CD4-positive, alpha-beta T cell treated with Interleukin-21 for 1 hour (primary cell): ENCODE measurements at regions not wholly inside any gene's neighbourhood (a gene's known extent, or its start where the extent isn't known, plus 50 kb on each side); places are given as distances from the start of the nearest gene placed in this dataset.
"Not testable (repeated sequence)": the region's sequence is repeated elsewhere in the genome, so short reads cannot be mapped to it uniquely, and the experiment has no call there.

Experiments
- DNase-seq: peaks from one replicate; pipeline ENCODE4 v3.0.0-alpha.2; 2020

DNA sequence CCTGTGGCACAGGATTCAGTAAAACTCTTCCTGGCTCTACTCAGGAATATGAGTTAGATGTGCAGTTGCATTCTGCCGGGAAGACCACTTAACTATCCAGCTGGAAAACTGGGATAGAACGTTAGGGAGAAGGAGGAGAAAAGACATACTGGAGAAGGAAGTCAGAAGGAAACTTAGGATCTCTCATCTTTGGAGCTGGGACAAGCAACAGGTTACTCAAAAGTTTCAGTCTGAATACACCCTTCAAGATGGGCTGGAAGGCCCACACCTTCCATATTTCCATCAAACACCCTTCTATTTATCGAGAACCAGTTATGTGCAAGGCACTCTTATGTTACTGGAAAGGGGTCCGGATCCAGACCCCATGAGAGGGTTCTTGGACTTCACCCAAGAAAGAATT lies 440.4 kb upstream of the NRP1 start:
- no peak for DNase-seq

DNA sequence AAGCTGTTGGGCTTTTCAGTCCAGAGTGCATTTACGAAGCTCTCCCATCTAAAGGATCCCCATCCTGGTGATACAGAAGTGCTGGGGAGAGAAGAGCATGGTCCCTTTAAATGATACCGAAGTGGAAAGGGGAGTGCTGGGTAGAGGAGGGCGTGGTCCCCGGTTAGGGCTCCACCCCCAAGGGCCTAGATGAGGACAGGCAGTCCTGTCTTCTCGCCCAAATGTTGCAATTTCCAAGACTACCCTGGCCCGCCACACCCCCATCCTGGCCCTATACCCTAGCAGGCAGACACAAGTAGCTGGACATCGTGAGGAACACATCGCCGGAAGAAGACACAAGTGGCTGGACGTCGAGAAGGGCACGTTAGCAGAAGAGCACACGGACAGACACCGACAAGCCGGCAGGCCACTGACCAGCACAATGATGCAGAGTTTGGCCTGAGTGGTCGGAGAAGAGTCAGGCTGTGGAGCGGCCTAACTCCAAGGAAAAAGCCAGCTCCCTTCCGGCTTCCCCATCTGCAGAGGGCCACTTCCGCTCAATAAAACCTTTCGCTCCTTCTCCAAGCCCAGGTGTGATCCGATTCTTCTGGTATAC lies 439.5 kb upstream of the NRP1 start:
- no peak for DNase-seq

DNA sequence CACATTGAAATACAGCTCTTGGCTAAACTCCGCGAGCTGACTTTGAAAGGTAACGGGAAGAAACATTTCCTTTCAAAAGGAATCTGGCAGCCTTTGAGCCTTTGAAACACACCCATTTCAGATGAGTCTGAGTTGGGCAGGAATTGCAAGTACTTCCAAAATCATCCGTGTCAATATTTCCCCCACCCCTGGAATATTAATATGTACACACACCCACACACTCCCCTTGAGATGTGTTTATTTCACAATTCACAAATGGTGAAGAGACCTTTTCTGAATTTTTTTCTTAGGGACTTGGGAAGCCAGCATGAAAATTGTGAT lies 438.7 kb upstream of the NRP1 start:
- no peak for DNase-seq

DNA sequence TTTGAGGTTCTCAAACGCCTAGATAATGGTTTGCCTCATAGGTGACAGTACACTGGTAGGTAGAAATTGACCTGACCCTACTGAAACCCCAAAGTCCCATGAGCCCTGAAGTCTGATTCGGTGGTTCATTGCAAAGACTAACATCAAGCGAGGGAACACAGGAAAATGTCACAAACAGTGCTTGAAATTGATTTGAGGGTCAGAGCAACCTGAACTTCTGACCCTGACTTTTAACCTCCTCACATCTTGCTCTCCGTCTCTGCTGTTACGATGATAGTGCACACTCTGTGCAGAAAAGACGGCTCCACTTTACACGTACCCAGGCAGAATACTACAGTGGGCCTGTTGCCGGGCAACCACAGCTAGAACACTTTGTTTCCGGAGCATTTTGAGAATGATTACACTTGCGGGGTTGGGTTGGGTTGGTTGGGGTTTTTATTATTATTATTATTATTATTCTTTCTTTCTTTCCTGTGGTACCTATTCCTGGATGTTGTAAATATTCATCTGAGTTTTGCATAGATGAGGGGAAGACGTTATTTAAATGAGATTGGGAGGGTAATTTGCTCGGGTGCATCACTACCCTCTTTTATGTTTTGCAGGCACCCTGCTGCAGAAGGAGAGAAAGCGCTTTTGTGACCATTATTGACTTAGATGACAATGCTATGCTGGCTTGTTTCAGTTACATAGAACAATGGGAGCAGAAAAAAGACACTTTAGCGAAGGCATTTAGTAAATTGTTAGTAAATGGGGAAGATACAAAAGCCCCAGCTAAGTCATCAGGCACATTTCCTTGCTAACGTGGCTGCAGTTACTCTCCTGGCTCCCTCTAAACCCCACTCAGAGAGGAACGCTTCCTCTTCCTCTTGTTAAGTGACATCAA lies 438.1 kb upstream of the NRP1 start:
- no peak for DNase-seq

DNA sequence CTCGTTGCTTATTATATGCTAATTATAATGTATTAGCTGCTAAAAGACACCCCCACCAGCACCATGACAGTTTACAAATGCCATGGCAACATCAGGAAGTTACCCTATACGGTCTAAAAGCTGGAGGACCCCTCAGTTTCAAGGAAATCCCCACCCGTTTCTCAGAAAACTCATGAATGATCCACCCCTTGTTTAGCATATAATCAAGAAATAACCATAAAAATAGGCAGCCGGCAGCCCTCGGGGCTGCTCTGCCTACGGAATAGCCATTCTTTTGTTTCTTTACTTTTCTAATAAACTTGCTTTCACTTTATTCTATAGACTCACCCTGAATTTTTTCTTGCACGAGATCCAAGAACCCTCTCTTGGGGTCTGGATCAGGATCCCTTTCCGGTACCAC lies 437.4 kb upstream of the NRP1 start:
- not testable (repeated sequence) for DNase-seq

DNA sequence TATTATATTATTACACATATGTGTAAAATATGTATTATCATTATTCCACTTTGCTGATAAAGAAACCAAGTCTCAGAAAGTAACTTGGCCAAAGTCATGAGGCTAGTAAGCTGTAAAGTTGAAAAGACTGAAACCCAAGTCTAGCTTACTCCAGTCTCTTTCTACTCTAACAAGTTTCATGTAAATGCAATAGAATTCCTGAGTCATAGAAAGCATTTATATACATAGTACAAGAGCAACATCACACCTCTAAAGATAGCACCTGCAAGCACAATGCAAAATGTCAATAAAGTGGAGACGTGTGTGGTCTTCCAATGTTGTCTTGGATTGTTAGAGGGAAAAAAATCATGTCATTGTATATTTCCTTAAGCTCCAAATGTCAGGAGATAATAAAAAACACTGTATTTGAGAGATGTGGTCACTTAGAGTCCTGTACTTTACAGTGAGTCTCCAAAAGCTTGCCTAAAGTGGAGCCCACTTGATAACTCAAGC lies 430.3 kb upstream of the NRP1 start:
- DNase-seq, result no peak

DNA sequence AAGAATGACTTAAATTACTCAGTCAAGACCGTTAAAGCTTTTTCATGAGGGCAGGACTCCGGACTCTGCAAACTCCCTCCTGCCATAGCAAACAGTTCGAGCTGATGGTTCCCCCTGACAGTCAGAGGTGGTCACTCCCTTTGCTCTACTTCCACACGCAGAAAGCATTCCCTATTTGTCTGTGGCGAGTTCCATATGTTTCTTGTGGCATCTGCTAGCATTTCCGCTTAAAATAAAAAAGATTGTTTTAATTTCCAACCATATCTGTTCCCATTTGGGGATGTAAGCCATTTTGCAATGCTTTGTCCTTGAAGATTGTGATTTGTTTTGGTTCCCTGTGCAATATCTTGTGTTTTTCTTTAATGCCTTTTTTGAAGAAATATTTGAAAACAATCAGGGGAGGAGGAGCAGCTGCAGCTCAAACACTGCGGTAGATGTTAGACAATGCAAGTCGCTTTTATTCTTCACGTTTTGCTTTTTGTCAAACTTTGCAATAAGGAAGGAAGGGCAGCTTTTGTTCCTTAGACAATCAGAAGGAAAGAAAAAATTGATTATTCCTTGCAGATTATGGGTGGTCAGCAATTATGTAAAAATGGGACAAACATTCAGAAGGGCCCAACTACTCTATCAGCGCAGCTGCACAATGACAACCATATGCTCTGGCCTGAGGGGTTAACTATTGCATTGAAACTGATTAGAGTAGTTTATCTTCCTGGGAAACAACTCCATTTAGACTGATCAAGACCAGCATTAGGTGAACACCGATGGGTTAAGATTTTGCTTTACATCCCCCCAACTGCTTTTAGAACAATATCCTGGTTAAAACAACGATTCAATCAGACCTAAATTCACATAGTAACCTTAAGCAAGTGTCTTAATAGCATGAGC lies 425.8 kb upstream of the NRP1 start:
- no peak for DNase-seq

DNA sequence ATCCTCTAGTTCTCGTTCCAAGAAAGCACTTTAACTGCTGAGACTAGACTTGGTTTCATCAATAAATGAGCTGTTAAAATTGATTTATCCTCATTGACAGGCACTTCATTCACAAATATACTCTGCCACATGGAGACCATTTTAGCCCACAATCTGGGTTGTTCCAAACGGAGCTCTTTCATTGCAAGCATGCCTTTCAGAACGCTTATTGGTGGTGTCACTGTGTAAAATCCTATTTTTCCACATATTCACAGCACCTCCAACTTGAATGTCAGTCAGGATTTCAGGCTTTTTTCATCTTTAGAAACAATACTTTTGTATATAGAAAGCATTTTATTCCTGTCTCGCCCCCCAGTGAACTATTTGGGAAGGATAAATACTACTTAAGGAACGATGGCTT lies 424.7 kb upstream of the NRP1 start:
- no peak for DNase-seq

DNA sequence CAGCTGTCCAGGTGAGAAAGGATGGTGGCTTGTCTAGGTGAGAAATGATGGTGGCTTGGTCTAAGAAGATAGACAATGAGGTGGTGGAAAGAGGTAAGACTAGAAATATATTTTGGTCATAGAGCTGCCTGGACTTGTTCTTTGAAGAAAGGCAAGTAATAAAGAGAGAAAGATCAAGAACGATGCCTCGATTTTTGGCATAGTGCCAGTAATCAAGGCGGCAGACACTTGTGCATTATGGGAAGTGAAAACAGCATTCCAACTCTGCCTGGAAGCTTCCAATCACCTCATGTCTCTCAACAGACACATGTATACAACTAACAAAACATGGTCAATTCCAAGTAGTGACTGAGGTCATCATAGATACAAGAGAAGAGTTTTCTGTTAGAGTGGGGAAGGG lies 423.8 kb upstream of the NRP1 start:
- DNase-seq, result no peak

DNA sequence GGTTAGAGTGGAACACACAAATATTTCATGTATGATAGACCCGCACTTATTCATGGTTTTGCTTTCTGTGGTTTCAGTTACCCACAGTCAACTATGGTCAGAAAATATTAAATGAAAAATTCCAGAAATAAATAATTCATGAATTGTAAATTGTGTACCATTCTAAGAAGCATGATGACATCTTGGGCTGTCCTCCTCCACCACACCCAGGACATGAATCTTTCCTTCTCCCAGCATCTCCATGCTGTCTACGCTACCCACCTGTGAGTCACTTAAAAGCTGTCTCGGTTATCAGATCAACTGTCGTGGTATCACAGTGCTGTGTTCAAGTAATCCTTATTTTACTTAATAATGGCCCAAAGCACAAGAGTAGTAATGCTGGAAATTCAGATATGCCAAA lies 419.6 kb upstream of the NRP1 start:
- no peak for DNase-seq

DNA sequence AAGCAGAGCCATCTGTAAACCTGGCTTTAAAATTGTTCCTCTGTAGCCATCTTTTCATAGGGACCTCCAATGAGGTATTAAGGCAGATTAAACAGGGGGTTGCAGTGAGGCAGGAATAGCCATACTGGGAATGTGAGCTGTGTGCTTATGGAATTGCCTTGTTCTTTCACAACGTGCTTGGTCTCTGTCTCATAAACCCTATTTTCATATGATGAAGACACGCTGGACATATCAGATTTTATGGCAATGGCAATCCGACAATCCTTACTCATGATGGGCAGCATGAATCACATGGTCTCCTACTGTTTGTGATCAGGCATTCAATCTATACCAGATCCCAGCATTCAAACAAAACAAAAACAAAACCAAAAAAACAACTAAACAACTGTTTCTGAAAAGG lies 418.9 kb upstream of the NRP1 start:
- DNase-seq, result no peak

DNA sequence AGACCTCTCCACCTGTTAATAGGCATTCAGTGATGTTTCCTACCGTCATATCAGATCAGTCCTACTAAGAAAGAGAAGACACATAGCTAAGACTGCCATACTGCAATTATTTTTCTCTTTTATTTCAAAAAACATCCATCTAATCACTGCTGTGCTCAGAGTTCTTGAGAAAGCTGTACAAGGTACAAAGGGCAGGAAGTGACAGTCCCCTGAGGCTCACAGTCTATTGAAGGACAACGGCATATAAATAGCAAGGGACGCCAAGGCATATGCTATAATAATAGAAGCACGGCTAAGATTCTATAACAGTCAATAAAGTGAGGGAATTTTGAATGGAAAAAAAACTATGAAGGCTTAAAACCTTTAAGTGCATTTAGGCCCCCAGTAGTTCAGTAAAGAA lies 415.3 kb upstream of the NRP1 start:
- no peak for DNase-seq

DNA sequence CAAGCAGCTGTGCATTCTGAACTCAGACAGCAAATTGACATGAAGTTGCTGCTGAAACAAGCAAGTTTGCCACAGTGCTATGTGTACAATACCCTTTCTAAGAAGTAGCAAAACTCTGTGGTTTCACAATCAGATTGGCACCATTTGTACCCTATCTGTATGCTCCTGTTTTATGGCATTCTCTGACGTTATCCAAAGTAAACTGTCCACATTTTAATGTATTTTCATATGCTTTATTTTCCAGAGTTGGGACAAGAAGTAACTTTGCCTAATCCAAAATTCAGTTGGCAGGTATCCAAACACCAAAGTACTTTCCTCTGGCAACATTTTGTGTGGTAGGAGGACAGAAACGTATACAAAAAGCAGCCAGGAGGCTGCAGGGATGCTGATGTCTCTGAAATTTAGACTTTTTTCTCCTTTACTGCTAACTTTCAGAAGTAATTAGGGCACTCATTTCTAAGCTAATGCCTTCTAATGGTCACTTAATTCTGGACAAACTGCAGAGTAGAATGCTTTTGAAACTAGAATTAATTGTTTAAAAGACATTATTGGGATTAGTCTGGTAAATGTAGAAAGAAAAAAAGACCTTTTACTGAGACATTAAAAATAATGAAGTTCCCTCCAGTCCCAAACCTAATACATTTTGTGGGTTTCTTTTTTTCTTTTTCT lies 414.7 kb upstream of the NRP1 start:
- no peak for DNase-seq

DNA sequence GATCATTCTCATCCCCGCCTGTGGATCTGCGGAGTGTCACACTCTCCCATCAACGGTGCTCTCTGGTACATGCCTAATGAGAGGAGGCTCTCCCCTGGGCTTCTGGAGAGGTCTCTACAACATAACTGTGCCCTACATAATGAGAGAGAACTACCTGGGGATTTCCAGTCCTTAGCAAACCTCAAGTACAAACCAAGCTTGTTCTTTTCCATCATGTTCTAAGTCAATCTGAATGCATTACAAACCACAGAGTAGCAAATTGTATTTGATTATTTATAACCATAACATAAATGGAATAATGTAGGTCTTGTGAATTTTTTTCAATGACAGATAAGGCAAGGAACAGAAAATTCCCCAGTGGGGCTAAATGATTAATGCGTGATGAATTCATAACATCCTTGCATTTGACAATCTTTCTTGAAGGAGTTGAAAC lies 412.4 kb upstream of the NRP1 start:
- no peak for DNase-seq

DNA sequence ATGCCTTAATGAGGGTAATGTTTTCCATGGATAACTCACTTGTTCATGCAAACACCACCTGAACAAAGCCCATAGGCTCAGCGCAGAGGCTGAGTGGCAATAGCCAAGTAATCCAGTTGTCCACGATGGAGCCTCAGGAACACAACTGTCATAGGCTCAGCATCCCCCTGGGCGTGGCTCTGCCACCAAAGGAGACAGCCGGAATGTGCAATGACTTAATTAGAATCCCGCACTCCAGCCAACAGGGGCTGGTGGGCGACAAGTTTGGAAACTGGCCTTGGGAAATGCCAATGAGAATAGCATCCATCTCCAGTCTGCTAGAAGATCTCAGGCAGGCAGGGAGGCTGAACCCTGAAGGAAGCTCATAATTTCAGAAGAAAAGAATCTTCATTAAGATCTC lies 411.7 kb upstream of the NRP1 start:
- DNase-seq, result no peak

DNA sequence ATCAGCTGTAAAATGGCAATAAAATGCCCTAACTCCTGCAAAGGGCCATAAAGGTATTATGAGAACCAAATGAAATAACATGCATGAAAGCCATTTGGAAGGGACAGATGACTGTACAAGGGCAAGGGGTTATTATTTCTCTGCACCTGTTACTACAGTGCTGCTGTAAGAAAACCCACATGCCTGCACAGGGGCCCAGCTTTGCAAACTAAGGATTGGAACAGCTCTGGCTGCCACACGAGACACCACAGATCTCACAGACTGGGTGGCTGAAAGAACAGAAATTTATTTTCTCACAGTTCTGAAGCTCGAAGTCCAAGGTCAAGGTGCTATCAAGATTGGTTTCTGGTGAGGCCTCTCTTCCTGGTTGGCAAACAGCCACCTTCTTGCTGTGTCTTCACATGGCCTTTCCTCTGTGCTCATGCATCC lies 409.0 kb upstream of the NRP1 start:
- no peak for DNase-seq

DNA sequence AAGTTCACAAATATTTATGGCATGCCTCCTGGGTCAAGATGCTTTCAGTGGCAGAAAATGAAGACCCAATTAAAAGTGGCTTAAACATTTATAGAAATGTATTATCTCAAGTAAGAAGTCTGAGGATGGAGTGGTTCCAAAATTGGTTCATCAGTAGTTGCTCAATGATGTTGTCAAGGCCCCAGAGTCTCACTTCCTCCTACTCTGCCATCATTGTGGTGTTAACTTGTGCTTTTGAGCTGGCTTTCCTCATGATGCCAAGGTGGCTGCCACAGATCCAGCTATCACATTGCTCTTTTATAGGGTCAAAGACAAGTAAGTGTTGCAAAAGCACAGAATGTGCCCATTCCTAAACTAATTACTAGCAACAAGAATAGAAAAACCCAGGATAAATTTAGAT lies 404.6 kb upstream of the NRP1 start:
- no peak for DNase-seq

DNA sequence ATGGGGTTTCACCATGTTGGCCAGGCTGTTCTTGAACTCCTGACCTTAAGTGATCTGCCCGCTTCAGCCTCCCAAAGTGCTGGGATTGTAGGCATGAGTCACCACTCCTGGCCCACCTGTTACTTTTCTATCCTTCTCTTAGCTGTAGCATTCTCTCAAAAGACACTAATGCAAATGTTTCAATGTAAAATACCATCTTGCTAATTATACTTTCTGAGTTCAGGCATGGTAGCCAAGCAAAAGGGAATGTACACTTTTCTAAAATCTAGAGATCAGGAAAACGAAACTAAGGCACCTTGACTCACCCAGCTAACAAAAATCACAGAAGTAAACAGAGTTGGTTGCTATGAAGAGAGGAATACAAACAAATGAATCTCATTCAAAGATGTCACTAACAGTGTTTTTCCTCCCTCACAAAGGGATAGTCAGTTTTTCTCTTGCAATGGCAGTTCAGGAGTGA lies 401.0 kb upstream of the NRP1 start:
- no peak for DNase-seq

DNA sequence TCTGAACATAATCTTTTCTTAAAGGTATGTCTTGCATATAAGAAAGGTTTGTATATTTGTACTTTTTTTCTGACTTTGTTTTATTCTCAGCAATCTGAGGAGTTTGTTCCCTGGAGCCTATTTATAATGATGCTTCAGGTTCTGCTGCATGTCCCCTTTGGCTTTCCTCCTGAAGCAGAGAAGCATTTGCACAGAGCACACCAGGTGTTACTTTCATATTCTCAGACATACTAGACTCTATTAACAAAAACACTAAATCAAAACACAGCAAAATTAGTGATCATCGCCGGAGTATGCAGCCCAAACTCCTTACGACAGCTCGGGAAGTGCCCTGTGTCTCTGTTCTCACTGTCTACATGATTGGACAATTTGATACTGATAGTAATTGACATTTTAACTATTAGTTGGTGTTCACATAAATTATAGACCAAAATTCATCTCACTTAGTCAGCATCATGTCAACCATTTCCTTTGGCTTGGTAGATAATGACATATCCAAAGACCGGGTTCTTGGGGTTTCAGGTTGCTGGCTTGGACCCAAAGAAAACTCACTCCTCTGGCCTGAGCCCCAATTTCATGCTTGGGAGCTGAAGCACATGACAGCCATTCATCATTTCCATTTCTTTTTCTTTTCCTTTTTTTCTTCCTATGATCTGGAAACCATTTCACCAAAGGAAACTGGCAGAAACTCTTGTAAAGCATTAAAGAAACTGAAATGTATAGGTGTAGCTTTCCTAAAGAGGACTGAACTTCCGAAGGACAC lies 400.1 kb upstream of the NRP1 start:
- DNase-seq, result no peak

DNA sequence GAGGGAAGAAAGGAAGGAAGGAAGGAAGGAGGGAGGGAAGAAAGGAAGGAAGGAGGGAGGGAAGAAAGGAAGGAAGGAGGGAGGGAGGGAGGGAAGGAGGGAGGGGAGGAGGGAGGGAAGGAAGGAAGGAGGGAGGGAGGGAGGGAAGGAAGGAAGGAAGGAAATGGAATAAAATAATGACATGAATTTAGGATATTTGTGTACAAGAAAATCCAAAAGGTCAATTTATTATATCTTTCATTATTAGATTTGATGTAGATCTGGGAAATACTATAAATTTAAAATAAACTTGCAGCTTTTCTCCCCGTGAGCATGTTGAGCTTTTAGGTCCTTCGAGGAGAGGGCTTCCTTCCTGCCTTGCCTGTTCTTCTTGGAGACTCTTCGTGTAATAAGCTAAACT lies 398.6 kb upstream of the NRP1 start:
- no peak for DNase-seq

DNA sequence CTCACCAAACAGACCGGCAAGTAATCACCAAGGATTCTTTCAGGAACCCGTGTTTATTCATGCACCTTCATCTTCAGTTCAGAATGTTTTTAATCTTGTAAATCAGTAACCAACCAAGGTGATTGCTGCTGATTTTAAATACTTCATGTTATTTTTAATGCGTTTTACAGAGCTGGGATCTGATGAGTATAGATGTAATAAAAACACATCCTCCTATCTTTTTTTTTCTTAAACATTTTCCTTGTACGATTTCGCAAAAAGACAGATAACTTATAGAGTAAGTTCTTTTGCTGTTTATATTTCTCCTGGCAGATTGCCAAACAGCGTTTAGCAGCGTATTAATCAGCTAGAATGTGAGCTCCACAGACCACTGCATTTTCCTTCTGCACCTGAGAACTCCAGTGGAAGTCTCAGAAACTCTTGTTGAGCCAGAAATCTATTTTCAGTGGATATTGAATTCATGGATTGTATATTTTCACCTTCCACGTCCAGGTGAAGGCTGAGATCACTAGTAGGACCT lies 397.8 kb upstream of the NRP1 start:
- no peak for DNase-seq

DNA sequence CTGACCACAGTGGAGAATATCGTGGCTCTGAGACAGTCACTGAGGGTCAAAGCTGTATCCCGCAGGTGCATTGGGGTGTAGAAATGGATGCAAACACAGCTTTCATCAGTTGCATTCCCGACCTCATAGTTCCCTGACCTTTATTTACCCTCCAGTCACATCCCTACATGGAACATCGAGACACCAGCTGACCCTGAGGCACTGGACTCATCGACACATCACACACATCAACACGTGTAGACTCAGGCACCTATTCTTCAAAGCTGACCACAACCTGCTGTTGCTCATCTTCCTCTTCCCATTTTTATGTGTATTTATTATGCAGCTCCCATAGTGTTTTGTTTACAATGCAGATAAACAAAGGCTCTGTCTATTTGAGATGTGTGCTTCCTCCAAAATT lies 396.9 kb upstream of the NRP1 start:
- DNase-seq, result no peak
